ENCODE measurements at regions not wholly inside any gene's neighbourhood (a gene's known extent, or its start where the extent isn't known, plus 50 kb on each side); places are given as distances from the start of the nearest gene placed in this dataset.

GRCh38 chr11:92738276-92738675 is 231.2 kb upstream of the MTNR1B start (continued):
- TF ChIP-seq, protein P1, sequence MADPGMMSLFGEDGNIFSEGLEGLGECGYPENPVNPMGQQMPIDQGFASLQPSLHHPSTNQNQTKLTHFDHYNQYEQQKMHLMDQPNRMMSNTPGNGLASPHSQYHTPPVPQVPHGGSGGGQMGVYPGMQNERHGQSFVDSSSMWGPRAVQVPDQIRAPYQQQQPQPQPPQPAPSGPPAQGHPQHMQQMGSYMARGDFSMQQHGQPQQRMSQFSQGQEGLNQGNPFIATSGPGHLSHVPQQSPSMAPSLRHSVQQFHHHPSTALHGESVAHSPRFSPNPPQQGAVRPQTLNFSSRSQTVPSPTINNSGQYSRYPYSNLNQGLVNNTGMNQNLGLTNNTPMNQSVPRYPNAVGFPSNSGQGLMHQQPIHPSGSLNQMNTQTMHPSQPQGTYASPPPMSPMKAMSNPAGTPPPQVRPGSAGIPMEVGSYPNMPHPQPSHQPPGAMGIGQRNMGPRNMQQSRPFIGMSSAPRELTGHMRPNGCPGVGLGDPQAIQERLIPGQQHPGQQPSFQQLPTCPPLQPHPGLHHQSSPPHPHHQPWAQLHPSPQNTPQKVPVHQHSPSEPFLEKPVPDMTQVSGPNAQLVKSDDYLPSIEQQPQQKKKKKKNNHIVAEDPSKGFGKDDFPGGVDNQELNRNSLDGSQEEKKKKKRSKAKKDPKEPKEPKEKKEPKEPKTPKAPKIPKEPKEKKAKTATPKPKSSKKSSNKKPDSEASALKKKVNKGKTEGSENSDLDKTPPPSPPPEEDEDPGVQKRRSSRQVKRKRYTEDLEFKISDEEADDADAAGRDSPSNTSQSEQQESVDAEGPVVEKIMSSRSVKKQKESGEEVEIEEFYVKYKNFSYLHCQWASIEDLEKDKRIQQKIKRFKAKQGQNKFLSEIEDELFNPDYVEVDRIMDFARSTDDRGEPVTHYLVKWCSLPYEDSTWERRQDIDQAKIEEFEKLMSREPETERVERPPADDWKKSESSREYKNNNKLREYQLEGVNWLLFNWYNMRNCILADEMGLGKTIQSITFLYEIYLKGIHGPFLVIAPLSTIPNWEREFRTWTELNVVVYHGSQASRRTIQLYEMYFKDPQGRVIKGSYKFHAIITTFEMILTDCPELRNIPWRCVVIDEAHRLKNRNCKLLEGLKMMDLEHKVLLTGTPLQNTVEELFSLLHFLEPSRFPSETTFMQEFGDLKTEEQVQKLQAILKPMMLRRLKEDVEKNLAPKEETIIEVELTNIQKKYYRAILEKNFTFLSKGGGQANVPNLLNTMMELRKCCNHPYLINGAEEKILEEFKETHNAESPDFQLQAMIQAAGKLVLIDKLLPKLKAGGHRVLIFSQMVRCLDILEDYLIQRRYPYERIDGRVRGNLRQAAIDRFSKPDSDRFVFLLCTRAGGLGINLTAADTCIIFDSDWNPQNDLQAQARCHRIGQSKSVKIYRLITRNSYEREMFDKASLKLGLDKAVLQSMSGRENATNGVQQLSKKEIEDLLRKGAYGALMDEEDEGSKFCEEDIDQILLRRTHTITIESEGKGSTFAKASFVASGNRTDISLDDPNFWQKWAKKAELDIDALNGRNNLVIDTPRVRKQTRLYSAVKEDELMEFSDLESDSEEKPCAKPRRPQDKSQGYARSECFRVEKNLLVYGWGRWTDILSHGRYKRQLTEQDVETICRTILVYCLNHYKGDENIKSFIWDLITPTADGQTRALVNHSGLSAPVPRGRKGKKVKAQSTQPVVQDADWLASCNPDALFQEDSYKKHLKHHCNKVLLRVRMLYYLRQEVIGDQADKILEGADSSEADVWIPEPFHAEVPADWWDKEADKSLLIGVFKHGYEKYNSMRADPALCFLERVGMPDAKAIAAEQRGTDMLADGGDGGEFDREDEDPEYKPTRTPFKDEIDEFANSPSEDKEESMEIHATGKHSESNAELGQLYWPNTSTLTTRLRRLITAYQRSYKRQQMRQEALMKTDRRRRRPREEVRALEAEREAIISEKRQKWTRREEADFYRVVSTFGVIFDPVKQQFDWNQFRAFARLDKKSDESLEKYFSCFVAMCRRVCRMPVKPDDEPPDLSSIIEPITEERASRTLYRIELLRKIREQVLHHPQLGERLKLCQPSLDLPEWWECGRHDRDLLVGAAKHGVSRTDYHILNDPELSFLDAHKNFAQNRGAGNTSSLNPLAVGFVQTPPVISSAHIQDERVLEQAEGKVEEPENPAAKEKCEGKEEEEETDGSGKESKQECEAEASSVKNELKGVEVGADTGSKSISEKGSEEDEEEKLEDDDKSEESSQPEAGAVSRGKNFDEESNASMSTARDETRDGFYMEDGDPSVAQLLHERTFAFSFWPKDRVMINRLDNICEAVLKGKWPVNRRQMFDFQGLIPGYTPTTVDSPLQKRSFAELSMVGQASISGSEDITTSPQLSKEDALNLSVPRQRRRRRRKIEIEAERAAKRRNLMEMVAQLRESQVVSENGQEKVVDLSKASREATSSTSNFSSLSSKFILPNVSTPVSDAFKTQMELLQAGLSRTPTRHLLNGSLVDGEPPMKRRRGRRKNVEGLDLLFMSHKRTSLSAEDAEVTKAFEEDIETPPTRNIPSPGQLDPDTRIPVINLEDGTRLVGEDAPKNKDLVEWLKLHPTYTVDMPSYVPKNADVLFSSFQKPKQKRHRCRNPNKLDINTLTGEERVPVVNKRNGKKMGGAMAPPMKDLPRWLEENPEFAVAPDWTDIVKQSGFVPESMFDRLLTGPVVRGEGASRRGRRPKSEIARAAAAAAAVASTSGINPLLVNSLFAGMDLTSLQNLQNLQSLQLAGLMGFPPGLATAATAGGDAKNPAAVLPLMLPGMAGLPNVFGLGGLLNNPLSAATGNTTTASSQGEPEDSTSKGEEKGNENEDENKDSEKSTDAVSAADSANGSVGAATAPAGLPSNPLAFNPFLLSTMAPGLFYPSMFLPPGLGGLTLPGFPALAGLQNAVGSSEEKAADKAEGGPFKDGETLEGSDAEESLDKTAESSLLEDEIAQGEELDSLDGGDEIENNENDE (IDR thresholded peaks at IDR 0.05; ENCODE audit: insufficient replicate concordance, low read length) = no peak
- TF ChIP-seq SIRT6 (IDR thresholded peaks at IDR 0.05; ENCODE audit: low read length) (no peak), RBBP5 (IDR thresholded peaks at IDR 0.05; ENCODE audit: borderline replicate concordance, low read depth, low read length) (no peak), CHD1 (IDR thresholded peaks at IDR 0.05; ENCODE audit: low read depth, low read length) (no peak), SAP30 (IDR thresholded peaks at IDR 0.05; ENCODE audit: insufficient read depth, insufficient replicate concordance, low read length) (no peak), TEAD4 (IDR thresholded peaks at IDR 0.05; ENCODE audit: low read depth, low read length) (no peak), BCL11A (IDR thresholded peaks at IDR 0.05; ENCODE audit: low read depth in 2 of 2, low read length in 2 of 2) (no peak), SP4 (IDR thresholded peaks at IDR 0.05; ENCODE audit: low read length) (no peak), KDM4A (IDR thresholded peaks at IDR 0.05; ENCODE audit: low read depth, low read length, severe bottlenecking) (no peak), KDM5A (IDR thresholded peaks at IDR 0.05; ENCODE audit: low read length) (no peak), TAF1 (IDR thresholded peaks at IDR 0.05; ENCODE audit: low read depth, low read length) (no peak)
- TF ChIP-seq, protein P2, sequence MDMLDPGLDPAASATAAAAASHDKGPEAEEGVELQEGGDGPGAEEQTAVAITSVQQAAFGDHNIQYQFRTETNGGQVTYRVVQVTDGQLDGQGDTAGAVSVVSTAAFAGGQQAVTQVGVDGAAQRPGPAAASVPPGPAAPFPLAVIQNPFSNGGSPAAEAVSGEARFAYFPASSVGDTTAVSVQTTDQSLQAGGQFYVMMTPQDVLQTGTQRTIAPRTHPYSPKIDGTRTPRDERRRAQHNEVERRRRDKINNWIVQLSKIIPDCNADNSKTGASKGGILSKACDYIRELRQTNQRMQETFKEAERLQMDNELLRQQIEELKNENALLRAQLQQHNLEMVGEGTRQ (IDR thresholded peaks at IDR 0.05; ENCODE audit: low read length) = no peak
